BE2C (cell line): ENCODE measurements at regions not wholly inside any gene's neighbourhood (a gene's known extent, or its start where the extent isn't known, plus 50 kb on each side); places are given as distances from the start of the nearest gene placed in this dataset.
A peak's percentile ranks its signal among the peaks of the same experiment; 100 is the strongest.
"Not testable (repeated sequence)": the region's sequence is repeated elsewhere in the genome, so short reads cannot be mapped to it uniquely, and the experiment has no call there.

ENCODE experiments used
- DNase-seq: peaks from one replicate; pipeline ENCODE4 v3.0.0-alpha.2; 2020
- H3K27me3 ChIP-seq: fragments of 250-450 bp; sonication (Bioruptor Pico); 2 replicates; pipeline ENCODE4 v1.5.1; 2020; ENCODE audit warnings: mild to moderate bottlenecking
- H3K36me3 ChIP-seq: fragments of 250-450 bp; sonication (Bioruptor Pico); 2 replicates; pipeline ENCODE4 v1.5.1; 2020; ENCODE audit warnings: mild to moderate bottlenecking
- H3K4me1 ChIP-seq: fragments of 250-450 bp; sonication (Bioruptor Pico); 2 replicates; pipeline ENCODE4 v1.5.1; 2020
- H3K4me3 ChIP-seq: 2 replicates; pipeline ENCODE4 v1.5.1; 2011; ENCODE audit warnings: low read depth, low read length
- H3K9me3 ChIP-seq: fragments of 250-450 bp; sonication (Bioruptor Pico); 2 replicates; pipeline ENCODE4 v1.5.1; 2020
- TF ChIP-seq, protein P1 (sequence below): IDR thresholded peaks from 2 replicates; pipeline ENCODE4 v1.5.1; 2012; ENCODE audit warnings: mild to moderate bottlenecking, low read depth, low read length

DNA sequence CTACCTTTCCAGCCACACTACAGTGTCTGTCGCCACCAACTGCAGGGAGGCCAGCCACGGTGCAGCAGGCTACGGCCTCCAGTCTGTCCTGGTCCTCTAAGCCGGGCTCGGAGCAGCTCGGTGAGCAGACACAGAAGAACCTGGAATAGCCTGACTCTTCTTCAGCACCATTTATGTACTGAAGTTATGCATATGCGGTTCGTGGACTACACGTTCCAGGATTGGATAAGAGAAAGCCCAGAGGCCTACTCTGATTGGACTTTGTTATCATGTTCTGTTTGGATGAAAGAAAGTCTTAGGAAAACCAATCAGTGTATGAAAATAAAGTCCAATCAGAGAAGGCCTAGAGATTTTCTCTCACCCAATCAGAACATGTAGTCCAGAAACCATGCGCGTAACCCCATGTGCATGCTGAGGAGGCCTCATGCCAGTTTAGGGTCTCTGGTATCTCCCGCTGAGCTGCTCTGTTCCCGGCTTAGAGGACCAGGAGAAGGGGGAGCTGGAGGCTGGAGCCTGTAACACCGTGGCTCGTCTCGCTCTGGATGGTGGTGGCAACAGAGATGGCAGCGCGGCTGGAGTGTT, 4462.0 kb upstream of the OR11H1 start:
- H3K9me3 ChIP-seq, H3K27me3 ChIP-seq, H3K4me1 ChIP-seq, H3K4me3 ChIP-seq, DNase-seq, H3K36me3 ChIP-seq: not testable (repeated sequence)

DNA sequence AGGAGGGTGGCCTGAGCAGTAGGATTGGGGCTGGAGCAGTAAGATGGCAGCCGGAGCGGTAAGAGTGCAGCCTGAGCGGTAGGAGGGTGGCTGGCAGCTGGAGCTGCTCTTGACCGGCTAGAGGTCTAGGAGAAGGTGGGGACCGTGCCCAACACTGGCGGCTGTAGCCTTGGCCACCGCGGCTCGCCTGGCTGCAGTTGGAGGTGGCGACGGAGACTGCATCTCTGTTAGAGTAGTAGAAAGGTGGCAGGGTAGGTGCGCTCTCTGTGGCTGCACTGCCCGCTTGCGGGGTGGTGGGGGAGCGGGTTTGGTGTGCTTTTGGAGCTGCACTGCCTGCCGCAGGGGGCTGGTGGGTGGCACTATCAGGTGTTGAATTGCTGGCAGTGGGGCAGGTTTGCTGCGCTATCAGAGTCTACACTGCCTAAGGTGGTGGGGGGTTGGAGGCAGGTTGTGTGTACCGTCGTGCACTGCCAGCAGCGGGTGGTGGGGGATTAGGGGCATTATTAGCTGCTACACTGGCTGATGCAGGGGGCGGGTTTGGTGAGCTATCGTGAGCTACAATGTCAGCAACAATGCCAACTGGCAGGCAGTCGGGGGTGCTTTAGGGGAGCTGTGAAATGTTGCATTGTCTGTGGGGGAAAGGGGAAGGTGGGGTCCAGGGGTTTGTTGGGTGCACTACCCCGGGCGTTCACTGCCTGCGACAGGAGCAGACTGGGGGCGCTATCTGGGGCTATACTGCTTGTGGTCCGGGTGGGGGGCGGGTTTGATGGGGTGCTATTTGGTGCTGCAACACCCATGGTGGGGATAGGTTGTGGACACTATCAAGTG, 4461.3 kb upstream of the OR11H1 start:
- no peaks in the 10 kb centered on the region for H3K27me3 ChIP-seq
- H3K4me1 ChIP-seq = no peaks in the 10 kb centered on the region
- TF ChIP-seq, protein P1, sequence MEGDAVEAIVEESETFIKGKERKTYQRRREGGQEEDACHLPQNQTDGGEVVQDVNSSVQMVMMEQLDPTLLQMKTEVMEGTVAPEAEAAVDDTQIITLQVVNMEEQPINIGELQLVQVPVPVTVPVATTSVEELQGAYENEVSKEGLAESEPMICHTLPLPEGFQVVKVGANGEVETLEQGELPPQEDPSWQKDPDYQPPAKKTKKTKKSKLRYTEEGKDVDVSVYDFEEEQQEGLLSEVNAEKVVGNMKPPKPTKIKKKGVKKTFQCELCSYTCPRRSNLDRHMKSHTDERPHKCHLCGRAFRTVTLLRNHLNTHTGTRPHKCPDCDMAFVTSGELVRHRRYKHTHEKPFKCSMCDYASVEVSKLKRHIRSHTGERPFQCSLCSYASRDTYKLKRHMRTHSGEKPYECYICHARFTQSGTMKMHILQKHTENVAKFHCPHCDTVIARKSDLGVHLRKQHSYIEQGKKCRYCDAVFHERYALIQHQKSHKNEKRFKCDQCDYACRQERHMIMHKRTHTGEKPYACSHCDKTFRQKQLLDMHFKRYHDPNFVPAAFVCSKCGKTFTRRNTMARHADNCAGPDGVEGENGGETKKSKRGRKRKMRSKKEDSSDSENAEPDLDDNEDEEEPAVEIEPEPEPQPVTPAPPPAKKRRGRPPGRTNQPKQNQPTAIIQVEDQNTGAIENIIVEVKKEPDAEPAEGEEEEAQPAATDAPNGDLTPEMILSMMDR = no peak
- no peak overlapping the region for H3K4me3 ChIP-seq
- no peaks in the 10 kb centered on the region for H3K36me3 ChIP-seq
- peak; percentile 36 for DNase-seq
- H3K9me3 ChIP-seq = peaks cover 8% of the 10 kb centered on the region

DNA sequence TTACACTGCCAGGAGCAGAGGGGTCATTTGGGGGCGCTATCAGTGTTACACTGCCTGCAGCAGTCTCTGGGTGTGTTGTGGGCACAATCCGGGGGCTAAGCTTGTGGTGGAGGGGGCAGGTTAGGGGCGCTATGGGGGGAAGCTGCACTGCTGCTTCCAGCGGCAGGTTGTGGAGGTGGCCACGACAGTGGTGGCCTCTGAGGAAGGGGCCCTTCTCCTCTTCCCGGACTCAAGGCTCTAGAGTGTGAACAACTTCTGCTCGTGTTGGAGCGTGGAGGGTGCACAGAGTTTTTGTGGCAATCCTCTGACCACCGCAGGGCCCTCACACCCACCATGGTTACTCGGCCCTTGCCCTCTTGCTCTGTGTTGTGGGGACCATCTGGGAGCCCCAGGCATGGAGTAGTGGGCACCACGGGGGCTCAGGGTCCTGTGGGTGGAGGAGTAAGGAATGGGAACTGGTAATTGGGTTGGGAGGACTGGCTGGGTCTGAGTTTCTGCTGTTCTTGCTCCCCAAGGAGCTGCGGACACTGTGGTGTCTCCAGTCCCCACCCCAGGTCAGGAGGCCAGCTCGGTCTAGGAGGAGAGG, 4460.6 kb upstream of the OR11H1 start:
- not testable (repeated sequence) for DNase-seq, H3K4me1 ChIP-seq, H3K27me3 ChIP-seq, H3K36me3 ChIP-seq, H3K9me3 ChIP-seq, H3K4me3 ChIP-seq

DNA sequence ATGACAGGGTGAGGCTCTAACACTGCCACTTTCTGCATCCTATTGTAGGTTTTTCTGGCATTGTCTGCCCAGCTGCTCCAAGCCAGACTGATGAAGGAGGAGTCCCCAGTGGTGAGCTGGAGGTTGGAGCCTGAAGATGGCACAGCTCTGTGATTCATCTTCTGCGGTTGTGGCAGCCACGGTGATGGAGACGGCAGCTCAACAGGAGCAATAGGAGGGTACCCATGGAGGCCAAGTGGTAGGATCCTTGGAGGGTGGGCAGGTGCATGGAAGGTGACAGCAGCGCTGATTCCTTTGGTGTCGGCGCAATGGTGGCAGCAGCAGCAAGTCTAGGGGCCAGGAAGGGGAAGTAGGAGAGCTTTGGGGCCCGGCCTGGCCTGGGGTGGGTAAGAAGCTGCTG, 4460.1 kb upstream of the OR11H1 start:
- not testable (repeated sequence) for DNase-seq

DNA sequence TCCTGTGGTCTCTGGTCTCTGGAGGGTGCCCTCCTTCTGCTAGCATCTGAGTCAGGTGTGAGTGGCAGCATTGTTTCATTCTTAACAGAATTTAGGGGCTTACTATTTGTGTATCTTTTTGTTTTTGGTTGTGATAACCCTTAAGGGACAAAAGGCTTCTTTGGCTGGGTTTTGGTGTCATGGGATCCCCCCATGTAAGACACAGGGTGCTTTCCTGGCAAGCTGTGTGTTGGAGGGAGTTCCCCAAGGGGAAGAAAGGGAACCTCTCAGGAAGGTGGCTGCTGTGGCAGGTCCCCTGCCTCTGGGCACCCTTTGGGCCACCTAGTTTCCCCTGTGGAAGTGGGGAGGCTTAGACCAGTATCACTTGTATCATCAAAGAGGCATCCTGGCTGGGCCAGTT, 4459.6 kb upstream of the OR11H1 start:
- H3K27me3 ChIP-seq, H3K4me1 ChIP-seq, H3K36me3 ChIP-seq, H3K4me3 ChIP-seq, DNase-seq, H3K9me3 ChIP-seq: not testable (repeated sequence)

More for the DNA sequence above, 4460.1 kb upstream of the OR11H1 start:
- not testable (repeated sequence) for H3K36me3 ChIP-seq, H3K27me3 ChIP-seq, H3K9me3 ChIP-seq, H3K4me1 ChIP-seq, H3K4me3 ChIP-seq
